GM12872 (cell line): ENCODE measurements at regions not wholly inside any gene's neighbourhood (a gene's known extent, or its start where the extent isn't known, plus 50 kb on each side); places are given as distances from the start of the nearest gene placed in this dataset.

Experiments used
- CTCF ChIP-seq: IDR thresholded peaks from 3 replicates; pipeline ENCODE4 v1.5.1; 2011; ENCODE audit warnings: low read depth, mild to moderate bottlenecking, low read length, moderate library complexity; ENCODE audit not compliant: insufficient read depth

- TF ChIP-seq CTCF = no peak
These were observed 160.3 kb downstream of the EN1 start for GRCh38 chr2:118687192-118687591.

DNA sequence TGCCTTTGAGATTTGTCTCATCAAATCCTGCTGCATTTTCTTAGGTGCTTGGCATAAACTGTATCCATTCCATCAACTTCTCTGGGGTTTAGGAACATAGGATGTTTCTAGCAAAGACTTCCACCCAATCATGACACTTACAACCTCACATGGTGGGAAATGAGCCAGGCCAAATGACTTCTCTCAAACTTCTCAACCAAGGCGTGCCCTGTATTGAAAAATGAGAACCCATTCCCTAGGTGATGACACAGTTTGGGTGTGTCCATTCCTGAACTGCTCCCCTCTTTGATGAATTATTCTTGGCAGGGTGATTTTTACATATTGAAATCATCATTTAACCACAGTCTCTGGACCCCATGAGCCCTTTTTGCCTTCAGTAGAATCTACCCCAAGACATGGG is 161.1 kb downstream of the EN1 start:
- no peak for TF ChIP-seq CTCF

DNA sequence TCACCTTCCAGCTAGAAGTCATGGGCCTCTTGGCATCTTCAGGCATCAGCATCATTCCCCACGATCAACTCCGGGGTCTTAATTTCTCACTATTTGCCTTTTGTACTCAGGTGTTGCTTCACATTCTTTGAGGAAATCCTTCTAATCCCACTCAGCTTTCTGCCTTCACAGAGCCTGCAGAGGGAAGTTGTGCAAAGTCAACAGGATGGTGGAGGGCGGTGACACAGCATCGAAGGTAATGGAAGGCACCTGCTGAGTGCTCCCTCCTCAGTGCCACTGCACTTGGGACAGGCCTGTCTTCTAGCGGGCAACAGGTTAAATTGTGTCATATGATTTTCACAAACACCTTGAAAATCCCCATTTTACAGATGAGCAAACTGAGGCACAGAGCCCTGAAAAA is 164.0 kb downstream of the EN1 start:
- no peak for TF ChIP-seq CTCF

DNA sequence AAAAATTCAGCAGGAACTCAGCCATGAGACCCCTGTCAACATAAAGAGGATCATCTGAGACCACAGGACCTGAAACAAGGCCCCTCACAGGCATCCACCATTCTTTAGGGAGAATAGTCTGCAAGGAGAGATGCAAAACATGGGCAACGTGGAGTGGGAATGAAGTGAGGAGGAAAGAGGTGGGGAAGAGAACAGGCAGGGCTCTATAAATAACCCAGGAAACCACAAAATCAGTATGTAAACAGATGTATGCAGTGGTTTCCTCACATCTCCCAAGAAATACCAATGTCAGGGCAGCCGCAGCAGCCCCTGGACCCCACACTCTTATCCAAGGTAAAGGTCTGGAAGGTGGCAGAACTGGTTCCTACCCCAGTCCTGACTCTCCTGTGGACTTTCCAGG is 168.5 kb downstream of the EN1 start:
- no peak for TF ChIP-seq CTCF

GRCh38 chr2:118677546-118677945 is 169.9 kb downstream of the EN1 start:
- 0 out of 3 replicates have a peak, but pooled peaks have one; percentile 1 for TF ChIP-seq CTCF

DNA sequence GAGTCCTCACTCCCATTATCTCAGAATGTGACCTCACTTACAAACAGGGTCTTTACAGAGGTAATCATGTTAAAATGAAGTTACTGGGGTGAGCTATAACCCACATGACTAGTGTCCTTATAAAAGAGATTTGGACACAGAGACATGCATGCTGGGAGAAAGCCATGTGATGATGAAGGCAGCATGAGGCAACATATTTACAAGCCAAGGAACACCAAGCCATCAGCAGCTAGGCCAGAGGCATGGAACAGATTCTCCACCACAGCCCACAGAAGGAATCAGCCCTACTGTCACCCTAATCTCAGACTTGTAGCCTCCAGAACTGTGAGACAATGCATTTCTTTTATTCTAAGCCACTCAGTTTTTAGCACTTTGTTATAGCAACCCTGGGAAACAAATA is 171.9 kb downstream of the EN1 start:
- TF ChIP-seq CTCF = no peak

DNA sequence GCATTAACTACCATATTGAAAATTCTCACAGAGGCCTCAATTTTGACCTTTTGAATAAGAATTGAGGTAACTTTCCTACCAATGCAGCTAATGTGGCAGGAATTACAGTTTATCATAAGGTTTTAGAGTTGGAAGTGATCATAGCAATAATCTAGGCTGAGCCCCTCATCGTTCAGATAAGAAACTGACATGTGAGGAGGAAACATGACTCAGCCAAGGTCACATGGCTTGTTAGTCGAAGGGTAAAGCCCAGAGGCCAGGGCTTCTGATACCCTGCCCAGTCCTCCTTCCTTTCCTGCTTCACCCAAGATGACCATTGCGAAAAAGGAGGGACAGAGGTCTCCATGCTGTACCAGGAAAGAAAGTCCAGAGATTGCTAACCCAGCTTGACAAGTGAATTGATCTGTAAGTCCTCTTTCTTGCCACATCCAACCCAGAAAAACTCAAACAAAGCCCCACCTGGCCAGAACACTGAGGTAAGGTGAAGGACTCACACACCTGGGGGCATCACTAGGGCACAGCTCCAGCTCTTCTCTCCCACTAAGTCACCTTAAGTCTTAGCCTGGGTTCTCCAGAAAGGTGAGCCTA is 174.8 kb downstream of the EN1 start:
- TF ChIP-seq CTCF = no peak
